H1 (cell line): ENCODE measurements at regions not wholly inside any gene's neighbourhood (a gene's known extent, or its start where the extent isn't known, plus 50 kb on each side); places are given as distances from the start of the nearest gene placed in this dataset.

Source experiments
- CTCF ChIA-PET: fragments of 300-600 bp; sonication (Branson Sonifier 250); formaldehyde crosslinking; loops from one replicate; lab custom pipeline; 2021; ENCODE audit not compliant: partially characterized antibody; lab: Charles Lee
- POLR2A ChIA-PET: fragments of 300-600 bp; sonication (Branson Sonifier 250); formaldehyde crosslinking; loops from one replicate; lab custom pipeline; 2021; ENCODE audit warnings: inconsistent platforms; ENCODE audit not compliant: partially characterized antibody; lab: Charles Lee
- DNase-seq, 2 experiments: peaks; one replicate each; pipeline versions ENCODE4 v3.0.0 to v3.0.0-alpha.2; 2010 to 2022; ENCODE audit warnings: low spot score in 2 of 2, low read depth in 1 of 2, mixed read lengths in 1 of 2
- FAIRE-seq: peaks from 2 replicates; lab custom pipeline; 2011; peaks lifted over from hg19 to GRCh38; lab: Jason Lieb, UNC
- H2AFZ ChIP-seq: 2 replicates; pipeline ENCODE4 v1.8.1; 2012; ENCODE audit warnings: low read length, inconsistent platforms
- H2AK5ac ChIP-seq: 2 replicates; pipeline ENCODE4 v1.6.1; 2013; ENCODE audit warnings: low read depth, low read length
- H2BK120ac ChIP-seq: replicated peaks from 2 replicates; pipeline ENCODE3; 2013; ENCODE audit warnings: low read depth, low read length, inconsistent platforms
- H2BK12ac ChIP-seq: 2 replicates; pipeline ENCODE4 v1.6.1; 2013; ENCODE audit warnings: low read depth, low read length
- H2BK15ac ChIP-seq: 2 replicates; pipeline ENCODE4 v1.6.1; 2013; ENCODE audit warnings: low read length
- H2BK20ac ChIP-seq: 2 replicates; pipeline ENCODE4 v1.6.1; 2013; ENCODE audit warnings: low read length
- H2BK5ac ChIP-seq: 2 replicates; pipeline ENCODE4 v1.6.1; 2013; ENCODE audit warnings: low read depth, low read length
- H3K14ac ChIP-seq: 2 replicates; pipeline ENCODE4 v1.6.1; 2013; ENCODE audit warnings: inconsistent platforms; ENCODE audit not compliant: insufficient read length
- H3K18ac ChIP-seq: 2 replicates; pipeline ENCODE4 v1.6.1; 2013; ENCODE audit warnings: low read length; ENCODE audit errors: extremely low read depth
- H3K23ac ChIP-seq: 2 replicates; pipeline ENCODE4 v1.6.1; 2013; ENCODE audit warnings: inconsistent platforms; ENCODE audit not compliant: insufficient read length
- H3K23me2 ChIP-seq: 2 replicates; pipeline ENCODE4 v1.6.1; 2013; ENCODE audit warnings: low read depth, low read length
- H3K27ac ChIP-seq: 2 replicates; pipeline ENCODE4 v1.6.1; 2011; ENCODE audit warnings: low read depth, low read length, inconsistent platforms
- H3K27me3 ChIP-seq, 4 experiments: replicated peaks in 1 of 4; 1 replicate in 1 of 4; 2 replicates in 3 of 4; pipeline versions ENCODE4 v1.6.1 to v1.8.1; 2011 to 2013; ENCODE audit warnings: low read length in 3 of 4, mild to moderate bottlenecking in 3 of 4, inconsistent platforms in 2 of 4, mixed read lengths in 2 of 4, moderate library complexity in 1 of 4; ENCODE audit not compliant: control insufficient read depth in 3 of 4, insufficient read depth in 3 of 4; ENCODE audit errors: extremely low read depth in 1 of 4
- H3K36me3 ChIP-seq, 4 experiments: 2 replicates each; pipeline versions ENCODE4 v1.6.1 to v1.8.1; 2011 to 2013; ENCODE audit warnings: mild to moderate bottlenecking in 4 of 4, low read length in 3 of 4, moderate library complexity in 2 of 4, control low read depth in 1 of 4, inconsistent platforms in 1 of 4; ENCODE audit not compliant: insufficient read depth in 4 of 4, control insufficient read depth in 2 of 4
- H3K4ac ChIP-seq: replicated peaks from 2 replicates; pipeline ENCODE3; 2013; ENCODE audit warnings: low read length, low read depth, mixed read lengths, inconsistent platforms; ENCODE audit not compliant: insufficient read length
- H3K4me1 ChIP-seq, 4 experiments: replicated peaks in 1 of 4; 1 replicate in 1 of 4; 2 replicates in 3 of 4; pipeline versions ENCODE4 v1.6.1 to v1.8.1; 2011 to 2013; ENCODE audit warnings: low read length in 3 of 4, inconsistent platforms in 2 of 4, mixed read lengths in 1 of 4; ENCODE audit not compliant: insufficient read depth in 4 of 4, control insufficient read depth in 3 of 4
- H3K4me2 ChIP-seq, 2 experiments: 2 replicates each; pipeline versions ENCODE4 v1.6.1 to v1.8.1; 2011 to 2013; ENCODE audit warnings: low read depth in 2 of 2, low read length in 2 of 2, control low read depth in 1 of 2, inconsistent platforms in 1 of 2, mild to moderate bottlenecking in 1 of 2; ENCODE audit not compliant: insufficient read depth in 1 of 2
- H3K4me3 ChIP-seq, 4 experiments: fragments of 200-600, 300-600 bp in 1 of 4; sonication (generic), shearing (Covaris generic), sonication (Bioruptor Twin) in 1 of 4; 2 replicates each; pipeline versions ENCODE4 v1.5.1 to v1.8.1; 2011 to 2016; ENCODE audit warnings: low read length in 4 of 4, low read depth in 3 of 4, control low read depth in 2 of 4, inconsistent platforms in 2 of 4, mild to moderate bottlenecking in 2 of 4, mixed read lengths in 1 of 4, moderate library complexity in 1 of 4; ENCODE audit not compliant: insufficient read depth in 2 of 4; ENCODE audit errors: extremely low read depth in 1 of 4
- H3K56ac ChIP-seq: replicated peaks from 2 replicates; pipeline ENCODE3; 2013; ENCODE audit warnings: low read depth, mild to moderate bottlenecking, mixed read lengths, low read length, inconsistent platforms; ENCODE audit not compliant: insufficient read length
- H3K79me1 ChIP-seq: 2 replicates; pipeline ENCODE4 v1.6.1; 2013; ENCODE audit warnings: low read depth, low read length, control low read depth
- H3K79me2 ChIP-seq, 2 experiments: 2 replicates each; pipeline versions ENCODE4 v1.6.1 to v1.8.1; 2012 to 2013; ENCODE audit warnings: low read length in 2 of 2, mild to moderate bottlenecking in 2 of 2, inconsistent platforms in 1 of 2; ENCODE audit not compliant: insufficient read depth in 2 of 2, control insufficient read depth in 1 of 2
- H3K9ac ChIP-seq, 4 experiments: replicated peaks in 1 of 4; 1 replicate in 1 of 4; 2 replicates in 3 of 4; pipeline versions ENCODE4 v1.6.1 to v1.8.1; 2011 to 2013; ENCODE audit warnings: low read depth in 3 of 4, low read length in 3 of 4, control low read depth in 2 of 4, mild to moderate bottlenecking in 2 of 4, moderate library complexity in 2 of 4, inconsistent platforms in 1 of 4; ENCODE audit errors: extremely low read depth in 1 of 4
- H3K9me3 ChIP-seq, 2 experiments: 2 replicates each; pipeline versions ENCODE4 v1.6.1 to v1.8.1; 2012 to 2013; ENCODE audit warnings: mild to moderate bottlenecking in 2 of 2, moderate library complexity in 2 of 2, control low read depth in 1 of 2, inconsistent platforms in 1 of 2, low read depth in 1 of 2, low read length in 1 of 2, mixed read lengths in 1 of 2; ENCODE audit not compliant: insufficient read depth in 2 of 2
- H4K20me1 ChIP-seq, 2 experiments: replicated peaks in 1 of 2; 2 replicates each; pipeline versions ENCODE3 to v1.8.1; 2011 to 2013; ENCODE audit warnings: inconsistent platforms in 2 of 2, low read length in 2 of 2, mild to moderate bottlenecking in 1 of 2; ENCODE audit not compliant: insufficient read depth in 2 of 2, control insufficient read depth in 1 of 2
- H4K5ac ChIP-seq: 2 replicates; pipeline ENCODE4 v1.6.1; 2013; ENCODE audit warnings: low read length, low read depth, mixed read lengths, inconsistent platforms; ENCODE audit not compliant: insufficient read length
- H4K8ac ChIP-seq: 2 replicates; pipeline ENCODE4 v1.8.0; 2013; ENCODE audit warnings: mild to moderate bottlenecking, moderate library complexity, low read length, inconsistent platforms; ENCODE audit not compliant: insufficient read depth; ENCODE audit errors: extremely low read depth
- H4K91ac ChIP-seq: replicated peaks from 2 replicates; pipeline ENCODE3; 2013; ENCODE audit warnings: low read length, mixed read lengths, inconsistent platforms; ENCODE audit not compliant: insufficient read length
- ASH2L ChIP-seq: fragments of 200-600, 300-600 bp; sonication (generic); IDR thresholded peaks from one replicate; pipeline ENCODE4 v1.7.1; 2017; ENCODE audit warnings: low read length
- CHD2 ChIP-seq: IDR thresholded peaks from 2 replicates; pipeline ENCODE4 v1.6.1; 2012; ENCODE audit warnings: low read length, improper control_type of control experiment
- KDM1A ChIP-seq: fragments of 200-600, 300-600 bp; sonication (generic); IDR thresholded peaks from 2 replicates; pipeline ENCODE4 v1.7.1; 2016; ENCODE audit warnings: mild to moderate bottlenecking, low read length, borderline replicate concordance
- KDM4A ChIP-seq: IDR thresholded peaks from one replicate; pipeline ENCODE4 v1.7.1; 2012; ENCODE audit warnings: low read depth, mild to moderate bottlenecking, moderate library complexity, low read length, inconsistent platforms; ENCODE audit not compliant: severe bottlenecking
- MAFK ChIP-seq: IDR thresholded peaks from 2 replicates; pipeline ENCODE4 v1.6.1; 2012; ENCODE audit warnings: low read depth, mild to moderate bottlenecking, improper control_type of control experiment, low read length
- SIRT6 ChIP-seq: IDR thresholded peaks from one replicate; pipeline ENCODE4 v1.7.1; 2012; ENCODE audit warnings: low read length, inconsistent platforms
- SIX5 ChIP-seq: IDR thresholded peaks from 2 replicates; pipeline ENCODE4 v1.6.1; 2011; ENCODE audit warnings: mild to moderate bottlenecking, low read depth, low read length
- WGBS, 2 experiments: shearing (Covaris generic) in 1 of 2; methylation state at CpG; one replicate each; pipeline versions ENCODE4 v1.1.6 to v1.1.7; 2013 to 2015; ENCODE audit warnings: low lambda C conversion rate in 2 of 2, mixed read lengths in 2 of 2, inconsistent platforms in 1 of 2, low coverage in 1 of 2, missing lambda C conversion rate in 1 of 2; ENCODE audit not compliant: insufficient replicate concordance in 2 of 2, insufficient coverage in 1 of 2, insufficient read length in 1 of 2; ENCODE audit errors: extremely low coverage in 1 of 2, missing lambda C conversion rate in 1 of 2; 5-methylcytosine and 5-hydroxymethylcytosine counted together
- TF ChIP-seq, protein P1 (sequence below): IDR thresholded peaks from 2 replicates; pipeline ENCODE4 v1.6.1; 2012; ENCODE audit warnings: low read length, inconsistent platforms

DNA sequence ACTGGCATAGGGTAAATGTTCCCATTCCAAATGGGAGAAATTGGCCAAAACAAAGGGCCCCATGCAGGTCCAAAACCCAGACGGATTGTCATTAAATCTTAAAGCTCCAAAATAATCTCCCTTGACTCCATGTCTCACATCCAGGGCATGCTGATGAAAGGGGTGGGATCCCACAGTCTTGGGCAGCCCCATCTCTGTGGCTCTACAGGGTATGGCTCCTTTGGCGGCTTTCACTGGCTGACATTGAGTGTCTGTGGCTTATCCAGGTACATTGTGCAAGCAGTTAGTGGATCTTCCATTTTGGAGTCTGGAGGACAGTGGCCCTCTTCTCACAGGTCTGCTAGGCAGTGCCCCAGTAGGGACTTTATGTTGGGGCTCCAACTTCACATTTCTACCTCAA, 772.9 kb upstream of the INTU start:
- Histone ChIP-seq H3K4me2 (no peak overlapping the region), H3K18ac (no peak overlapping the region), H3K36me3 (no peaks in the 10 kb centered on the region)
- no peak for TF ChIP-seq KDM4A
- no peak for TF ChIP-seq SIRT6
- no peak for TF ChIP-seq MAFK
- no peak for TF ChIP-seq CHD2
- TF ChIP-seq, protein P1, sequence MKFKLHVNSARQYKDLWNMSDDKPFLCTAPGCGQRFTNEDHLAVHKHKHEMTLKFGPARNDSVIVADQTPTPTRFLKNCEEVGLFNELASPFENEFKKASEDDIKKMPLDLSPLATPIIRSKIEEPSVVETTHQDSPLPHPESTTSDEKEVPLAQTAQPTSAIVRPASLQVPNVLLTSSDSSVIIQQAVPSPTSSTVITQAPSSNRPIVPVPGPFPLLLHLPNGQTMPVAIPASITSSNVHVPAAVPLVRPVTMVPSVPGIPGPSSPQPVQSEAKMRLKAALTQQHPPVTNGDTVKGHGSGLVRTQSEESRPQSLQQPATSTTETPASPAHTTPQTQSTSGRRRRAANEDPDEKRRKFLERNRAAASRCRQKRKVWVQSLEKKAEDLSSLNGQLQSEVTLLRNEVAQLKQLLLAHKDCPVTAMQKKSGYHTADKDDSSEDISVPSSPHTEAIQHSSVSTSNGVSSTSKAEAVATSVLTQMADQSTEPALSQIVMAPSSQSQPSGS: no peak
- no peak for TF ChIP-seq SIX5
- TF ChIP-seq KDM1A: no peak
- TF ChIP-seq ASH2L: no peak
- TF ChIP-seq, all 59 proteins: peak for 0
- H3K4me1 ChIP-seq: no peaks in the 10 kb centered on the region
- H3K27me3 ChIP-seq: no peaks in the 10 kb centered on the region
- no peak overlapping the region for H4K5ac ChIP-seq
- H2BK5ac ChIP-seq: no peak overlapping the region
- H3K23me2 ChIP-seq: no peaks in the 10 kb centered on the region
- H3K56ac ChIP-seq: no peak overlapping the region
- H3K79me2 ChIP-seq: no peaks in the 10 kb centered on the region
- H3K4me3 ChIP-seq: no peak overlapping the region
- no peak overlapping the region for H2AK5ac ChIP-seq
- no peaks in the 10 kb centered on the region for H4K20me1 ChIP-seq
- no peak overlapping the region for H2BK15ac ChIP-seq
- H2BK12ac ChIP-seq: no peak overlapping the region
- no peak overlapping the region for H4K8ac ChIP-seq
- DNase-seq: no peak
- H2BK120ac ChIP-seq: no peak overlapping the region
- H3K9ac ChIP-seq: no peak overlapping the region
- H3K4ac ChIP-seq: no peak overlapping the region
- H4K91ac ChIP-seq: no peak overlapping the region
- no peaks in the 10 kb centered on the region for H3K9me3 ChIP-seq
- no peak overlapping the region for H3K23ac ChIP-seq
- POLR2A ChIA-PET: no interaction called here
- H2BK20ac ChIP-seq: no peak overlapping the region
- no peak overlapping the region for H3K14ac ChIP-seq
- no peak for FAIRE-seq
- H3K27ac ChIP-seq: no peak overlapping the region
- 88% methylated on average over 2 of the region's 2 CpGs; no CpG with 5 or more reads in 1 of the 2 experiments for WGBS, 2 experiments
- CTCF ChIA-PET: no interaction called here
- H2AFZ ChIP-seq: no peak overlapping the region
- no peaks in the 10 kb centered on the region for H3K79me1 ChIP-seq
